ENCODE measurements at regions not wholly inside any gene's neighbourhood (a gene's known extent, or its start where the extent isn't known, plus 50 kb on each side); places are given as distances from the start of the nearest gene placed in this dataset.

GRCh38 chr2:78887446-78887845 lies 138.1 kb upstream of the REG3G start:
- no peak for DNase-seq (ENCODE audit: low spot score)
- no peaks in the 10 kb centered on the region for H3K27me3 Mint-ChIP-seq (ENCODE audit: low read depth)
- H3K4me1 Mint-ChIP-seq, result peaks cover 19% of the 10 kb centered on the region
- peak overlapping the region; percentile 9; the same call in 1 of the 2 replicates for H3K27ac Mint-ChIP-seq
- H3K9me3 Mint-ChIP-seq, result no peaks in the 10 kb centered on the region
- no peaks in the 10 kb centered on the region for H3K36me3 Mint-ChIP-seq
- no peak for TF ChIP-seq PRRX2 (CRISPR knock-in tag; IDR thresholded peaks at IDR 0.05)
- TF ChIP-seq, protein P1, sequence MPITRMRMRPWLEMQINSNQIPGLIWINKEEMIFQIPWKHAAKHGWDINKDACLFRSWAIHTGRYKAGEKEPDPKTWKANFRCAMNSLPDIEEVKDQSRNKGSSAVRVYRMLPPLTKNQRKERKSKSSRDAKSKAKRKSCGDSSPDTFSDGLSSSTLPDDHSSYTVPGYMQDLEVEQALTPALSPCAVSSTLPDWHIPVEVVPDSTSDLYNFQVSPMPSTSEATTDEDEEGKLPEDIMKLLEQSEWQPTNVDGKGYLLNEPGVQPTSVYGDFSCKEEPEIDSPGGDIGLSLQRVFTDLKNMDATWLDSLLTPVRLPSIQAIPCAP (CRISPR knock-in tag; IDR thresholded peaks at IDR 0.05), result no peak
- TF ChIP-seq, protein P2, sequence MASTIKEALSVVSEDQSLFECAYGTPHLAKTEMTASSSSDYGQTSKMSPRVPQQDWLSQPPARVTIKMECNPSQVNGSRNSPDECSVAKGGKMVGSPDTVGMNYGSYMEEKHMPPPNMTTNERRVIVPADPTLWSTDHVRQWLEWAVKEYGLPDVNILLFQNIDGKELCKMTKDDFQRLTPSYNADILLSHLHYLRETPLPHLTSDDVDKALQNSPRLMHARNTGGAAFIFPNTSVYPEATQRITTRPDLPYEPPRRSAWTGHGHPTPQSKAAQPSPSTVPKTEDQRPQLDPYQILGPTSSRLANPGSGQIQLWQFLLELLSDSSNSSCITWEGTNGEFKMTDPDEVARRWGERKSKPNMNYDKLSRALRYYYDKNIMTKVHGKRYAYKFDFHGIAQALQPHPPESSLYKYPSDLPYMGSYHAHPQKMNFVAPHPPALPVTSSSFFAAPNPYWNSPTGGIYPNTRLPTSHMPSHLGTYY (CRISPR knock-in tag; IDR thresholded peaks at IDR 0.05), result no peak
- TF ChIP-seq, protein P3, sequence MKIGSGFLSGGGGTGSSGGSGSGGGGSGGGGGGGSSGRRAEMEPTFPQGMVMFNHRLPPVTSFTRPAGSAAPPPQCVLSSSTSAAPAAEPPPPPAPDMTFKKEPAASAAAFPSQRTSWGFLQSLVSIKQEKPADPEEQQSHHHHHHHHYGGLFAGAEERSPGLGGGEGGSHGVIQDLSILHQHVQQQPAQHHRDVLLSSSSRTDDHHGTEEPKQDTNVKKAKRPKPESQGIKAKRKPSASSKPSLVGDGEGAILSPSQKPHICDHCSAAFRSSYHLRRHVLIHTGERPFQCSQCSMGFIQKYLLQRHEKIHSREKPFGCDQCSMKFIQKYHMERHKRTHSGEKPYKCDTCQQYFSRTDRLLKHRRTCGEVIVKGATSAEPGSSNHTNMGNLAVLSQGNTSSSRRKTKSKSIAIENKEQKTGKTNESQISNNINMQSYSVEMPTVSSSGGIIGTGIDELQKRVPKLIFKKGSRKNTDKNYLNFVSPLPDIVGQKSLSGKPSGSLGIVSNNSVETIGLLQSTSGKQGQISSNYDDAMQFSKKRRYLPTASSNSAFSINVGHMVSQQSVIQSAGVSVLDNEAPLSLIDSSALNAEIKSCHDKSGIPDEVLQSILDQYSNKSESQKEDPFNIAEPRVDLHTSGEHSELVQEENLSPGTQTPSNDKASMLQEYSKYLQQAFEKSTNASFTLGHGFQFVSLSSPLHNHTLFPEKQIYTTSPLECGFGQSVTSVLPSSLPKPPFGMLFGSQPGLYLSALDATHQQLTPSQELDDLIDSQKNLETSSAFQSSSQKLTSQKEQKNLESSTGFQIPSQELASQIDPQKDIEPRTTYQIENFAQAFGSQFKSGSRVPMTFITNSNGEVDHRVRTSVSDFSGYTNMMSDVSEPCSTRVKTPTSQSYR (CRISPR knock-in tag; IDR thresholded peaks at IDR 0.05), result no peak
- TF ChIP-seq PREB (CRISPR knock-in tag; IDR thresholded peaks at IDR 0.05; ENCODE audit: borderline replicate concordance), result no peak
- no peak for TF ChIP-seq ATF1 (CRISPR knock-in tag; IDR thresholded peaks at IDR 0.05)
- no peak for TF ChIP-seq GABPB1 (CRISPR knock-in tag; IDR thresholded peaks at IDR 0.05)
- TF ChIP-seq ZNF512 (CRISPR knock-in tag; IDR thresholded peaks at IDR 0.05; ENCODE audit: borderline replicate concordance), result no peak
- no peak for TF ChIP-seq ETV6 (CRISPR knock-in tag; IDR thresholded peaks at IDR 0.05)
- no peak for TF ChIP-seq ZNF138 (CRISPR knock-in tag; conservative IDR thresholded peaks at IDR 0.05)
- no peak for TF ChIP-seq FOXJ3 (CRISPR knock-in tag; IDR thresholded peaks at IDR 0.05; ENCODE audit: borderline replicate concordance)
- ChIA-PET POLR2A (no interaction called here), CTCF (interaction anchor here (1.3 kb wide), 1 partner anchor 26 kb away, joined by 5 read pairs; no protein-coding TSS in a partner anchor)
- H3K4me3 Mint-ChIP-seq, result no peak overlapping the region
- peak; percentile 48 for ATAC-seq

- Mint-ChIP-seq H3K4me3 (no peak overlapping the region), H3K27ac (no peak overlapping the region), H3K4me1 (peaks cover 19% of the 10 kb centered on the region), H3K9me3 (no peaks in the 10 kb centered on the region), H3K36me3 (no peaks in the 10 kb centered on the region), H3K27me3 (ENCODE audit: low read depth) (no peaks in the 10 kb centered on the region)
- POLR2A ChIA-PET, result no interaction called here
- DNase-seq (ENCODE audit: low spot score) (no peak), ATAC-seq (no peak)
- CTCF ChIA-PET, result no interaction called here
- no peak for TF ChIP-seq GTF2I (CRISPR knock-in tag; conservative IDR thresholded peaks at IDR 0.05)
- no peak for TF ChIP-seq GRHL2 (CRISPR knock-in tag; IDR thresholded peaks at IDR 0.05; ENCODE audit: insufficient replicate concordance, severe bottlenecking)
- no peak for TF ChIP-seq ZMAT4 (CRISPR knock-in tag; IDR thresholded peaks at IDR 0.05)
- TF ChIP-seq TEAD1 (CRISPR knock-in tag; IDR thresholded peaks at IDR 0.05), result no peak
- no peak for TF ChIP-seq NR3C1 (CRISPR knock-in tag; conservative IDR thresholded peaks at IDR 0.05; ENCODE audit: low read depth)
- TF ChIP-seq CREB1 (CRISPR knock-in tag; IDR thresholded peaks at IDR 0.05), result no peak
- TF ChIP-seq, protein P2 (CRISPR knock-in tag; IDR thresholded peaks at IDR 0.05), result no peak
- TF ChIP-seq, protein P4, sequence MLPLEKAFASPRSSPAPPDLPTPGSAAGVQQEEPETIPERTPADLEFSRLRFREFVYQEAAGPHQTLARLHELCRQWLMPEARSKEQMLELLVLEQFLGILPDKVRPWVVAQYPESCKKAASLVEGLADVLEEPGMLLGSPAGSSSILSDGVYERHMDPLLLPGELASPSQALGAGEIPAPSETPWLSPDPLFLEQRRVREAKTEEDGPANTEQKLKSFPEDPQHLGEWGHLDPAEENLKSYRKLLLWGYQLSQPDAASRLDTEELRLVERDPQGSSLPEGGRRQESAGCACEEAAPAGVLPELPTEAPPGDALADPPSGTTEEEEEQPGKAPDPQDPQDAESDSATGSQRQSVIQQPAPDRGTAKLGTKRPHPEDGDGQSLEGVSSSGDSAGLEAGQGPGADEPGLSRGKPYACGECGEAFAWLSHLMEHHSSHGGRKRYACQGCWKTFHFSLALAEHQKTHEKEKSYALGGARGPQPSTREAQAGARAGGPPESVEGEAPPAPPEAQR (CRISPR knock-in tag; IDR thresholded peaks at IDR 0.05), result no peak
- no peak for TF ChIP-seq FOXK1 (CRISPR knock-in tag; IDR thresholded peaks at IDR 0.05)
- TF ChIP-seq TCF7 (CRISPR knock-in tag; IDR thresholded peaks at IDR 0.05; ENCODE audit: low read depth), result no peak
- TF ChIP-seq MAX (CRISPR knock-in tag; IDR thresholded peaks at IDR 0.05), result no peak
Observed at GRCh38 chr2:78890935-78891334, 134.6 kb upstream of the REG3G start.
